ENCODE measurements at regions not wholly inside any gene's neighbourhood (a gene's known extent, or its start where the extent isn't known, plus 50 kb on each side); places are given as distances from the start of the nearest gene placed in this dataset.
"Not testable (repeated sequence)": the region's sequence is repeated elsewhere in the genome, so short reads cannot be mapped to it uniquely, and the experiment has no call there.

DNA sequence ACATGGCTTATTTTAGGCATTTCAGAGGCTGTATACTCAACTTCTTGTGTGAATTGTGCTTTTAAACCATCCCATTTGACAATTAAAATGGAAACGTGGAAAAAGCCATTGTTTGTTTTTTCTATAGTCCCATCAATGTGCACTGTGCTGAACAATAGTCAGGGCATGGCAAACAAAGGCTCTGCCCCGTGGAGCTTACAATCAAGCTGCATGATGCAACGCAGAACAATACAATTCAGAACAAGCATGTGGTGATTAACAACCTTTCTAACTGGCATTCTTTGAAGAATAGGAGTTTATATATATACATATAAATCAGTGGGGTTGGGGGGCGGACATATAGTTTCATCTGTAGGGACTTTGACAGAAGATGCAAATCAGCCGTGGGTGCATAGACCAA lies 2125.4 kb upstream of the WWC1 start:
- no peak for DNase-seq

GRCh38 chr5:166172597-166172996 lies 2118.8 kb upstream of the WWC1 start:
- no peak for DNase-seq

- no peak for DNase-seq
Measured at GRCh38 chr5:166178411-166179080, 2112.9 kb upstream of the WWC1 start.

GRCh38 chr5:166185185-166185584 lies 2106.3 kb upstream of the WWC1 start:
- no peak for DNase-seq

DNA sequence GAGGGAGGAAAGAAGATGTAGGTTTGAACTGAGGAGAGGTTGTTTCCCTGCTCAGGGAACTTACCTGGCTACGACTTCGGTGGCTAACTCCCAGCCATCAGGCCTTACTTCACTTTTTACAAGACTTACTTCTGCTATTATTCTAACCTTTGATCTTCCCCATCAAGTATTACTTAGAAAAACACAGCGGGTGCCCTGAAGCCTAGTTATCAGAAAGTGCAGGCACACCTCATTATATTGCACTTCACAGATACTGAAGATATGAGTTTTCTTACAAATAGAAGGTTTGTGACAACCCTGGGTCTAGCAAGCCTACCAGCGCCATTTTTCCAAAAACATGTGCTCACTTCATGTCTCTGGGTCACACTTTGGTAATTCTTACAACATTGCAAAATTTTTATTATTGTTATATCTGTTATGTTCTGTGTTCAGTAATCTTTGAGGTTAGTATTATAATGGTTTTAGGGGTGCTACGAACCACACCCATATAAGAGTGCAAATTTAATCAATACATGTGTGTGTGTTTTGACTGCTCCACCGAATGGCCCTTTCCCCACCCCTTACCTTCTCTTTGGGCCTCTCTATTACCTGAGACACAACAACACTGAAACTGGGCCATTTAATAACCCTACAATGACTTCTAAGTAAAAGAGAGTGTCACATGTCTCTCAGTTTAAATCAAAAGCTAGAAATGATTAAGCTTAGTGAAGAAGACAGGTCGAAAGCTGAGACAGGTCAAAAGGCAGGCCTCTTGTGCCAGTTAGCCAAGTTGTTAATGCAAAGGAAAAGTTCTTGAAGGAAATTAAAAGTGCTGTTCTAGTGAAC lies 2102.7 kb upstream of the WWC1 start:
- no peak for DNase-seq

DNA sequence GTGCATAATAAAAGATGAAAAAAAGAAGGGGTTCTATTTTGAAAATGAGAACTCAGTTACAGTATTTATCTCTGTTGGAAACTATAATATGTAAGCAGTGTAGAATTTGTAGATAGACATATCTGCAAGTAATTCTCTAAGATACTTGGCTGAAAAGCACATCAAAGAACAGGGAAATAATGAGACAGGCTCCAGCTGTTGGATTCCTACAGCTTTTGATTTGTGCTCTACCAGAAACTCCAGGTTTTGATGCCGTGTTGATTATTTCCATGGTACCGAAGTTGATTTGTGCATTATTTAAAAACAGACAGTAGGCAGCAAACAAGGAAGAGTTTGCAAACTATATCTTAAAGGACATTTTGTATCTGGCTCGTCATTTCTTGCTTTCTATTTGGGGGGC lies 2098.7 kb upstream of the WWC1 start:
- no peak for DNase-seq

GRCh38 chr5:166195981-166196380 lies 2095.5 kb upstream of the WWC1 start:
- DNase-seq: peak in 1 of 2 experiments; percentile 6

- DNase-seq: no peak
Measured at GRCh38 chr5:166200532-166200931, 2090.9 kb upstream of the WWC1 start.

DNA sequence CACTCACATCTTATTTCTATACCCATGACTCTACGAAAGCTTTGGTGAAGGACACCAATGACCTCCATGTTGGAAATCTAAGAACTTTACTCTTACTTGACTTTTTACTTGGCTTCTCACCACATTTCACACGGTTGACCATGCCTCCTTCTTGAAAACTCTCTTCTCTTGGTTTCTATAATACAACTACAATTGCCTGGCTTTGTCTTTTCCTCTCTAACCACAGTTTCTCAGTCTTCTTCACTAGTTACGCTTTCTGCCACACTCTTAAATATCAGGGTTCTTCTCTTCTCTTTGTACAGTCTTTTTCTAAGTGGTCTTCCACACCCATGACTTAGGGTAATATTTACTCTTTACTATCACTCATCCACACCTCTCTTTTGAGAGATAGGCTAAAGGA lies 2079.8 kb upstream of the WWC1 start:
- no peak for DNase-seq

GRCh38 chr5:166236327-166236726 lies 2055.1 kb upstream of the WWC1 start:
- DNase-seq: no peak

DNA sequence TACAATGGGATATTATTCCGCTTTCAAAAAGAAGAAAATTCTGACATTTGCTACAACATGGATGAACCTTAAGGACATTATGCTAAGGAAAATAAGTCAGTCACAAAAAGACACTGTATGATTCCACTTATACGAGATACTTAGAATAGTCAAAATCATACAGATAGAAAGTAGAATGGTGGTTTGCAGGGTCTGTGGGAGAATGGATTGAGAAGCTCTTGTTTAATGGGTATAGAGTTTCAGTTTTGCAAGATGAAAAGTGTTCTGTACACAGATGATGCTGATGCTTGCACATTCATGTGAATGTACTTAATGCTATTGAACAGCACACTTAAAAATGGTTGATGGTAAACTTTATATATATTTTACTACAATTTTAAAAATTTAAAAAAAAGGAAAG lies 2050.7 kb upstream of the WWC1 start:
- DNase-seq: no peak

GRCh38 chr5:166245556-166245955 lies 2045.9 kb upstream of the WWC1 start:
- no peak for DNase-seq

GRCh38 chr5:166251786-166252185 lies 2039.7 kb upstream of the WWC1 start:
- no peak for DNase-seq

DNA sequence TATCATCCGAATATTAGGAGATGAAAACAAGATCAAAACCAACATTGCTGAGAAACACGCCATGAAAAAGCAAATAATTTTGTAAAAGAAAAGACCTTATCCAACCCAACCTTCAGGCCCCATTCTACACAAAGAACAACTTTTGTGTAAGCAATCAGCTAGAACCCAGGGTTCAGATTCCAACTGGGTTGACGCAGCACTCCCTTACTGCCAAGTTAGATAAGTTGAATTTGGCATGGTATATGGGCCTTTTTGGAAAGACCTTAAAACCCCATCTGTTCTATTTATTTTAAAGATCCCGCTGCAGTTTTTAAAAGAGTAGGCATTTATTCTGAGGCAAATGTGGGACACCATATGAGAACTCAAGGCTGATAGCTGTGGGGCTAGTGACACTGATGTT lies 2033.8 kb upstream of the WWC1 start:
- DNase-seq: no peak

- peak; percentile 35 to 79 for DNase-seq
Measured at GRCh38 chr5:166262395-166262794, 2029.0 kb upstream of the WWC1 start.

- DNase-seq: no peak
Measured at GRCh38 chr5:166267907-166268306, 2023.5 kb upstream of the WWC1 start.

DNA sequence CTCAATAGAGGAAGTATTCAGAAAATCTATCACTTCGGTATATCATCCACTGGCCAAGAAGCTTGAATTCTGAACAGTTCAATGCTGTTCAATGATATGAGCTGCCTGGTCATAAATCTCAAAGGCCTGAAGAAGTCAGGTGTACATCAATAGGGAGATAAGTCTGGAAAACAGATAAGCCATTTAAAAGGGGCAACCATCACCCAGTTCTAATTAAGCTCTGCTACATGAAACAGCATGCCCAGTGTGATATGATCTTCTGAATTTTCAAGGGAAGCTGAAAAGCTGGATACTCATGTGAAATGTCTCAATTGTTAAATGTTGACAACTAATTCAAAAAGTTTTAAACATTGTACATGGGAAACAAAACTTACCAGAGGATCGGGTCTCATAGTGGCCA lies 2020.7 kb upstream of the WWC1 start:
- no peak for DNase-seq

DNA sequence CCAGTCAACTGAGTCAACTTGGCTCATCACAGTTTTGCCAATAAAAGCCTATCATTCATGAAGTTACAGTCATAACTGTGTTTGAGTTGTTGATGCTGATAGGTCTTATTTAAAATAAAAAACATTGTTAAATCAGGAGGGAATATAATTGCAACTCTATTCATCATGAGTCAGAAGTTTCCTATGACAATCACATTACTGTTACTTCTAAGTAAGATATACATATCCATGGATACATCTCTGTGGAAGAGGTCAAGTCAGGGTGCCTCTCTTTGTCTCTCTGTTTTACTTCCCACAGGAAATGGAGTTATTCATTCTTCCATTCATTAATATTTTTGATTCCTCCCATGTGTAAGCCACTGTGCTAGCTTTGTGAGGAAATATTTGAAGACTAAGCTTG lies 2015.4 kb upstream of the WWC1 start:
- DNase-seq: no peak

- DNase-seq: no peak
Measured at GRCh38 chr5:166279828-166280227, 2011.6 kb upstream of the WWC1 start.

DNA sequence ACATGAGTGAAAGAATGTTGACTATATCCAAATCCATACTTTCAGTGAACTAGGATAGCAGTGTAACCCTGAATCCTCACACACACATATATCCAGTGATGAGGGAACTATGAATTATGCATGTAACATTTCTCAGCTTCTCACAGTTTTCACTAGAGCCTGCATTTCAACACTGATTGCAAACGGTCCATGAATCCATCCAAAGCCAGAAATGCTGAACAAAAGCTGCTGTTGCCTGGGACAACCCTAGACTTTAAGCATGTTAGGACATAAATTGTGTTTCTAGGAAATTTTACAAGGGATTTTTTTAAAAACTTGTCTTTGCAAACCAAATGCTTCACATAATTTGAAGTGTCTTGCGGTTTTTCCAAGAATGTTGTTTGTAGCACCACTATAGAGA lies 2010.0 kb upstream of the WWC1 start:
- no peak for DNase-seq

DNA sequence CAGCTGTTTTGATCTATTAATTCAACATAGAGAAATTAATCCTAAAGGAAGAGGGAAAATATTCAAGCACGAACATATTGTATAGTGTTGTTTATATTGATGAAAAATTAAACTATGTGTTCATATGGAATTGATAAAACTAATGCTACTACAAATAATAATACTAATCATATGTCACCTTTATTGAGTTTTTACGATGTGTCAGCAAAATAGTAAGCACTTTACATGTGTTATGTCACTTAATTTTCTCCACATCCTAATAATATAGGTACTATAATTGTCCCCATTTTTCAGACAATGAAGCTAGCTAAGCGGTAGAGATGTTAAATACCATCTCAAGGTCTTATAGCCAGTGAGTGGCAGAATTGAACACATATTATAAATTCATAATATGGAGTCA lies 2008.5 kb upstream of the WWC1 start:
- DNase-seq: no peak

- DNase-seq: no peak
Measured at GRCh38 chr5:166285361-166285760, 2006.1 kb upstream of the WWC1 start.

GRCh38 chr5:166286832-166287231 lies 2004.6 kb upstream of the WWC1 start:
- no peak for DNase-seq

DNA sequence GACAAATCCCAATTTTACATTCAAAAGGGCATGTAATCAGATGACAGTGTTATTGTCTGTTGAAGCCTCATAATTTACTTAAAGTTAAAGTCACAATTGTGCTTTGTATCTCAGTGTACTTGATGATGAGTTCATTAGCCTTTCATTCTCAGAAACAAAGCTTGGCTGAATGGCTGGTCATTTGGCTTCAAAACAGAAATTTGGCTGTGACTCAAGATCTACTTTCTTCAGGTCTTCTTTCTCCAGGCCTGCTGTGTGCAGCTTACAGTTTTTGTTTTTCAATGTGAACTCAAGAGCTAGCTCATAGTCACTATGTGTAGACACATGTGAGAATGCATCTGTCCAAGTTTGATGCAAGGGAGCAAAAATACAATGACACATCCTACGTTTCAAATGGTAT lies 2003.6 kb upstream of the WWC1 start:
- no peak for DNase-seq

- DNase-seq: not testable (repeated sequence)
Measured at GRCh38 chr5:166291800-166292199, 1999.6 kb upstream of the WWC1 start.

All from NCI-H524 (cell line).